CD14-positive monocyte (primary cell): ENCODE measurements at regions not wholly inside any gene's neighbourhood (a gene's known extent, or its start where the extent isn't known, plus 50 kb on each side); places are given as distances from the start of the nearest gene placed in this dataset.

Source experiments
- DNase-seq, 3 donors: peaks; one replicate each; pipeline ENCODE4 v3.0.0-alpha.2; 2011 to 2022
- H2AFZ ChIP-seq: 2 replicates; pipeline ENCODE4 v1.6.0; 2012; ENCODE audit warnings: mild to moderate bottlenecking, low read depth, low read length, inconsistent platforms; ENCODE audit not compliant: insufficient read depth, poor library complexity, severe bottlenecking
- H3K27ac ChIP-seq, 2 donors: 1 replicate in 1 of 2; 2 replicates in 1 of 2; pipeline ENCODE4 v1.5.1; 2012 to 2013; ENCODE audit warnings: low read length in 2 of 2, control low read depth in 1 of 2, inconsistent platforms in 1 of 2, low read depth in 1 of 2, mild to moderate bottlenecking in 1 of 2
- H3K27me3 ChIP-seq, 2 donors: one replicate each; pipeline versions ENCODE4 v1.6.0 to v1.6.1; 2011 to 2013; ENCODE audit warnings: low read length in 2 of 2; ENCODE audit not compliant: control insufficient read depth in 2 of 2, insufficient read depth in 2 of 2
- H3K36me3 ChIP-seq, 2 donors: replicated peaks in 1 of 2; 1 replicate in 1 of 2; 2 replicates in 1 of 2; pipeline versions ENCODE4 v1.5.1 to v1.6.1; 2012 to 2013; ENCODE audit warnings: low read length in 2 of 2, control low read depth in 1 of 2, inconsistent platforms in 1 of 2, mild to moderate bottlenecking in 1 of 2; ENCODE audit not compliant: insufficient read depth in 2 of 2, control insufficient read depth in 1 of 2
- H3K4me1 ChIP-seq, 2 donors: 1 replicate in 1 of 2; 2 replicates in 1 of 2; pipeline versions ENCODE4 v1.5.1 to v1.6.1; 2012 to 2013; ENCODE audit warnings: low read length in 2 of 2, control low read depth in 1 of 2, inconsistent platforms in 1 of 2, mild to moderate bottlenecking in 1 of 2, moderate library complexity in 1 of 2; ENCODE audit not compliant: insufficient read depth in 2 of 2, control insufficient read depth in 1 of 2
- H3K4me2 ChIP-seq: replicated peaks from 2 replicates; pipeline ENCODE3; 2012; ENCODE audit warnings: low read length, moderate library complexity, mild to moderate bottlenecking; ENCODE audit not compliant: poor library complexity, severe bottlenecking; ENCODE audit errors: extremely low read depth
- H3K4me3 ChIP-seq, 3 experiments: fragments of 200-600 bp in 1 of 3; sonication (generic) in 1 of 3; replicated peaks in 1 of 3; 1 replicate in 2 of 3; 2 replicates in 1 of 3; pipeline ENCODE4 v1.5.1; 2011 to 2013; ENCODE audit warnings: low read length in 3 of 3, mild to moderate bottlenecking in 3 of 3, control low read depth in 2 of 3, low read depth in 2 of 3, inconsistent platforms in 1 of 3, moderate library complexity in 1 of 3
- H3K79me2 ChIP-seq: 2 replicates; pipeline ENCODE4 v1.6.0; 2012; ENCODE audit warnings: mild to moderate bottlenecking, control low read depth, inconsistent platforms, low read length, moderate library complexity; ENCODE audit not compliant: insufficient read depth
- H3K9ac ChIP-seq: 2 replicates; pipeline ENCODE4 v1.6.0; 2017; ENCODE audit warnings: low read length, mild to moderate bottlenecking; ENCODE audit not compliant: insufficient read depth, poor library complexity, severe bottlenecking
- H3K9me3 ChIP-seq, 2 donors: replicated peaks in 1 of 2; 1 replicate in 1 of 2; 2 replicates in 1 of 2; pipeline versions ENCODE4 v1.5.1 to v1.6.1; 2012 to 2013; ENCODE audit warnings: low read length in 2 of 2, control low read depth in 1 of 2; ENCODE audit not compliant: control insufficient read depth in 1 of 2, insufficient read depth in 1 of 2
- H4K20me1 ChIP-seq: 2 replicates; pipeline ENCODE4 v1.6.0; 2012; ENCODE audit warnings: mild to moderate bottlenecking, low read length, control low read depth, moderate library complexity; ENCODE audit not compliant: insufficient read depth
- H3K27ac Mint-ChIP-seq, 7 donors: one replicate each; pipeline ENCODE4 v1.8.0; 2020; ENCODE audit warnings: mild to moderate bottlenecking in 7 of 7, mixed read lengths in 7 of 7, moderate library complexity in 6 of 7, inconsistent platforms in 2 of 7
- H3K27me3 Mint-ChIP-seq, 3 donors: one replicate each; pipeline ENCODE4 v1.8.0; 2021 to 2022; ENCODE audit warnings: low read depth in 3 of 3, mild to moderate bottlenecking in 3 of 3, mixed read lengths in 3 of 3, moderate library complexity in 3 of 3, inconsistent platforms in 1 of 3
- H3K36me3 Mint-ChIP-seq, 2 donors: one replicate each; pipeline ENCODE4 v1.8.0; 2020; ENCODE audit warnings: mixed read lengths in 2 of 2, inconsistent platforms in 1 of 2, mild to moderate bottlenecking in 1 of 2
- H3K4me1 Mint-ChIP-seq: one replicate; pipeline ENCODE4 v1.8.0; 2020; ENCODE audit warnings: mild to moderate bottlenecking, mixed read lengths
- H3K4me3 Mint-ChIP-seq, 2 donors: one replicate each; pipeline ENCODE4 v1.8.0; 2020; ENCODE audit warnings: mild to moderate bottlenecking in 2 of 2, mixed read lengths in 2 of 2, moderate library complexity in 1 of 2
- H3K9me3 Mint-ChIP-seq, 7 donors: one replicate each; pipeline ENCODE4 v1.8.0; 2020 to 2022; ENCODE audit warnings: mixed read lengths in 7 of 7, mild to moderate bottlenecking in 6 of 7, moderate library complexity in 6 of 7, inconsistent platforms in 2 of 7
- WGBS: methylation state at CpG from one replicate; pipeline ENCODE4 v1.1.5; 2013; ENCODE audit warnings: missing lambda C conversion rate; ENCODE audit not compliant: insufficient coverage; 5-methylcytosine and 5-hydroxymethylcytosine counted together
- intact Hi-C, 2 donors: fragments of 100-400 bp; cut with micrococcal nuclease; formaldehyde crosslinking; loops; one replicate each; pipeline versions ENCODE4 v1.15.0 to v1.15.1; 2023
- TF ChIP-seq, protein P1 (sequence below): fragments of 200-600 bp; IDR thresholded peaks from one replicate; pipeline ENCODE4 v1.8.0; 2022; ENCODE audit warnings: antibody characterized with exemption, mild to moderate bottlenecking

DNA sequence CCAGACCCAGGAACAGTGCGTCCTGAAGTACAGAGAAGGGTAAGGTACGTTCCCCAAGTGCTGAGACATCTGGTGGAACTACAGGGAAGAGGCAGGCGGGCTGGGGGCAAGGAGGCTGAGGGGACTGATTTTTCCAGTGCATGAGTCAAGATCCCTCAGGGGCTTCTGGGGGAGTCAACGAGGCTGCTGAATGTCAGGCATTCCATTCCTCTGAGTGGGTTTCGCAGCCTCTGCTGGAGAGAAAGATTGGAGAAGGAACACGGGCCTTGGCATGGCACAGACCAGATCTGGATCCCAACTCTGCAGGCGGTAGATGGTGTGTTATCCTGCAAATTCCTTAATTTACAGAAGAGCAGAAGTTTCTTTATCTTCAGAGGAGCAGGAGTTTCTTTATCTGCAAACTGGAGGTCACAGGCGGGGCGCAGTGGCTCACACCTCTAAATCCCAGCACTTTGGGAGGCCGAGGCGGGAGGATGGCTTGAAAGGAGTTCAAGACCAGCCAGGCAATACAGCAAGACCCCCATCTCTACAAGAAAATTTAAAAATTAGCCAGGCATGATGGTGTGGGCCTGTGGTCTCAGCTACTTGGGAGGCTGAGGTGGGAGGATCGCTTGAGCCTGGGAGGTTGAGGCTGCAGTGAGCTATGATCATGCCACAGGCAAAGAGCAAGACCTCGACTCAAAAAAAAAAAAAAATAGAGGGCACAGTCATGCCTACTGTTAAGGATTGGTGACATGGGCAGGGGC lies 132.6 kb upstream of the MAP1LC3B2 start:
- Histone ChIP-seq H3K4me2 (no peak overlapping the region), H2AFZ (no peak overlapping the region)
- TF ChIP-seq, protein P1, sequence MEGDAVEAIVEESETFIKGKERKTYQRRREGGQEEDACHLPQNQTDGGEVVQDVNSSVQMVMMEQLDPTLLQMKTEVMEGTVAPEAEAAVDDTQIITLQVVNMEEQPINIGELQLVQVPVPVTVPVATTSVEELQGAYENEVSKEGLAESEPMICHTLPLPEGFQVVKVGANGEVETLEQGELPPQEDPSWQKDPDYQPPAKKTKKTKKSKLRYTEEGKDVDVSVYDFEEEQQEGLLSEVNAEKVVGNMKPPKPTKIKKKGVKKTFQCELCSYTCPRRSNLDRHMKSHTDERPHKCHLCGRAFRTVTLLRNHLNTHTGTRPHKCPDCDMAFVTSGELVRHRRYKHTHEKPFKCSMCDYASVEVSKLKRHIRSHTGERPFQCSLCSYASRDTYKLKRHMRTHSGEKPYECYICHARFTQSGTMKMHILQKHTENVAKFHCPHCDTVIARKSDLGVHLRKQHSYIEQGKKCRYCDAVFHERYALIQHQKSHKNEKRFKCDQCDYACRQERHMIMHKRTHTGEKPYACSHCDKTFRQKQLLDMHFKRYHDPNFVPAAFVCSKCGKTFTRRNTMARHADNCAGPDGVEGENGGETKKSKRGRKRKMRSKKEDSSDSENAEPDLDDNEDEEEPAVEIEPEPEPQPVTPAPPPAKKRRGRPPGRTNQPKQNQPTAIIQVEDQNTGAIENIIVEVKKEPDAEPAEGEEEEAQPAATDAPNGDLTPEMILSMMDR, result no peak

DNA sequence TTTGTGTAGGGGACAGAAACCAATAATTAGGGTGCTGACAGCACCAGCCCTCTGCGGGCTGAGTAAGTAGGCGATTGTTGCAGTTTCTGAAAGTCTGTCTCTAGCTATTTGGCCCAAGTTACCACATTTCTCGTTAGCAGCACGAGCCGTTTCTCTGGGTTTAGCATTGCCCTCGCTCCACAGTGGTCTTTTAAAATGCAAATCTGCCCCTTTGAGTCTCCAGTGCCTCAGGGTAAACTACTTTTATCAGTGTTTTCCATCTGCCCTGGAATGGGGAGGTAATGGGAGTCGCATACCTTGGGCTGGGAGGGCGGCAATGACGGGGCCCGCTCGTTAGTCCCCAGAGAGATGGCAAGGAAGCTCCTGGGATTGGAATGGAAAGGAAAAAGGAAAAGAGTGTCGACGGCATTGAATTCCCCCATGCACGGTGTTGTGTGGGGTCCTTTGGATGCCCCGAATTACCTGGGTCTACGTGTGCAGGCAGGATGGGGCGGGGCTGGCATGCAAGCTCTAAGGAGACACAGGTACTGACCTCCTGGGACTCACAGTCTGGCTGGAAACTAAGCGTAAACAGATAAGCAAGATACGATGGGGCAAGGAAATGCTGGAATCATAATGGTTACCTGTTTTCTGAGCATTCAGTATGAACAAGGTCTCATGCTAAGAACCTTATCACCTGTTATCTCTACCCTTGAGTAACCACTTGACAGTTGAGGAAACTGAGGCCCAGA lies 131.8 kb upstream of the MAP1LC3B2 start:
- Histone ChIP-seq H3K4me1 (peaks cover 0 to 3% of the 10 kb centered on the region in 2 donors), H3K4me3 (no peak overlapping the region), H3K4me2 (no peak overlapping the region), H3K27me3 (no peaks in the 10 kb centered on the region), H3K9me3 (peaks cover 0 to 2% of the 10 kb centered on the region in 2 donors), H4K20me1 (no peaks in the 10 kb centered on the region), H3K27ac (no peak overlapping the region), H3K9ac (no peak overlapping the region), H3K36me3 (no peaks in the 10 kb centered on the region), H3K79me2 (no peaks in the 10 kb centered on the region), H2AFZ (no peak overlapping the region)
- peak overlapping the region in 2 of 7 donors; percentile 34 to 77 for H3K27ac Mint-ChIP-seq
- H3K36me3 Mint-ChIP-seq, result no peaks in the 10 kb centered on the region
- TF ChIP-seq, protein P1, result no peak
- DNase-seq, result no peak
- H3K27me3 Mint-ChIP-seq, result peaks cover 0 to 4% (median 4%) of the 10 kb centered on the region in 3 donors
- peaks cover 10% of the 10 kb centered on the region for H3K4me1 Mint-ChIP-seq
- H3K4me3 Mint-ChIP-seq, result no peak overlapping the region
- intact Hi-C loops, result loop anchor here in 1 of 2 donors (10.0 kb wide), 1 partner anchor 67 kb away; no protein-coding TSS in a partner anchor
- H3K9me3 Mint-ChIP-seq, result peaks cover 0 to 3% (median 2%) of the 10 kb centered on the region in 7 donors
- WGBS, result 93% methylated on average over 19 of the region's 19 CpGs

More for the DNA sequence above, 132.6 kb upstream of the MAP1LC3B2 start:
- Histone ChIP-seq H3K27me3 (no peaks in the 10 kb centered on the region), H3K27ac (no peak overlapping the region), H3K4me3 (no peak overlapping the region), H3K9me3 (peaks cover 5 to 7% of the 10 kb centered on the region in 2 donors), H3K4me1 (peaks cover 0 to 3% of the 10 kb centered on the region in 2 donors), H4K20me1 (no peaks in the 10 kb centered on the region), H3K36me3 (no peaks in the 10 kb centered on the region), H3K79me2 (no peaks in the 10 kb centered on the region), H3K9ac (no peak overlapping the region)
- Mint-ChIP-seq H3K4me1 (peaks cover 5% of the 10 kb centered on the region), H3K9me3 (peaks cover 4 to 8% (median 6%) of the 10 kb centered on the region in 7 donors), H3K36me3 (peaks cover 0 to 2% of the 10 kb centered on the region in 2 donors), H3K27me3 (peaks cover 0 to 4% (median 4%) of the 10 kb centered on the region in 3 donors), H3K27ac (no peak overlapping the region), H3K4me3 (no peak overlapping the region)
- WGBS, result 87% methylated on average over 6 of the region's 13 CpGs
- no peak for DNase-seq
- intact Hi-C loops, result loop anchor here in 1 of 2 donors (10.0 kb wide), 1 partner anchor 68 kb away; no protein-coding TSS in a partner anchor
